Adrenal gland (tissue), 9 donors: ENCODE measurements at regions not wholly inside any gene's neighbourhood (a gene's known extent, or its start where the extent isn't known, plus 50 kb on each side); places are given as distances from the start of the nearest gene placed in this dataset.

Experiments used
- DNase-seq, 7 donors: peaks; one replicate each; pipeline ENCODE4 v3.0.0-alpha.2; 2019 to 2020
- H3K27ac ChIP-seq, 5 donors: fragments of 200-600 bp; sonication (generic) in 4 of 5; 1 replicate in 3 of 5; 2 replicates in 2 of 5; pipeline versions ENCODE4 v1.5.1 to v1.8.0; 2016 to 2020; ENCODE audit warnings: mild to moderate bottlenecking in 1 of 5
- H3K27me3 ChIP-seq: fragments of 200-600 bp; 2 replicates; pipeline ENCODE4 v1.8.0; 2021
- H3K36me3 ChIP-seq, 2 donors: fragments of 200-600 bp; replicated peaks in 1 of 2; 1 replicate in 1 of 2; 2 replicates in 1 of 2; pipeline versions ENCODE4 v1.5.1 to v1.8.0; 2018 to 2022
- H3K4me1 ChIP-seq, 2 donors: fragments of 200-600 bp; replicated peaks in 1 of 2; 1 replicate in 1 of 2; 2 replicates in 1 of 2; pipeline versions ENCODE4 v1.5.1 to v1.8.0; 2018 to 2021
- H3K4me3 ChIP-seq, 4 donors: fragments of 200-600 bp; sonication (generic) in 3 of 4; one replicate each; pipeline ENCODE4 v1.5.1; 2016 to 2018
- H3K9me3 ChIP-seq, 3 donors: fragments of 200-600 bp; sonication (generic) in 1 of 3; replicated peaks in 1 of 3; 1 replicate in 2 of 3; 2 replicates in 1 of 3; pipeline versions ENCODE4 v1.5.1 to v1.8.0; 2016 to 2021
- POLR2A ChIP-seq, 2 donors: fragments of 450-650 bp; IDR thresholded peaks; one replicate each; pipeline ENCODE4 v1.6.1; 2017; ENCODE audit warnings: antibody characterized with exemption in 2 of 2, mild to moderate bottlenecking in 2 of 2, moderate library complexity in 1 of 2
- whole genome bisulfite sequencing, 4 donors: extraction: QIAGEN DNeasy Blood & Tissue Kit in 2 of 4; methylation state at CpG; one replicate each; pipeline versions ENCODE4 v1.1.5 to v1.1.7; 2013 to 2017; 5-methylcytosine and 5-hydroxymethylcytosine counted together
- intact Hi-C, 2 donors: fragments of 100-400 bp; cut with DNase I; formaldehyde crosslinking; loops; one replicate each; pipeline versions ENCODE4 v1.14.1 to v1.15.0; 2022 to 2023
- TF ChIP-seq, protein P1 (sequence below), 6 experiments: fragments of 450-650 bp in 4 of 6; fragments of 200-600 bp in 2 of 6; sonication (generic) in 1 of 6; IDR thresholded peaks; 1 replicate in 5 of 6; 2 replicates in 1 of 6; pipeline versions ENCODE4 v1.5.1 to v1.8.0; 2016 to 2021; ENCODE audit warnings: antibody characterized with exemption in 6 of 6, mild to moderate bottlenecking in 2 of 6, moderate library complexity in 1 of 6
- donor health status: healthy with polysubstance abuse.
- donor health status: Bipolar disorder and iron deficiency.
- donor health status: DM: yes; HTN: yes; CAD: no.
- donor health status: DM: no; HTN: no; CAD: no.
- donor health status: DM: no; HTN: no; CAD: no.

GRCh38 chr9:86856259-86856658 lies 91.0 kb downstream of the GAS1 start:
- 79 to 94% (median 86%) methylated on average over 3 of the region's 3 CpGs for WGBS, 4 donors
- no peaks in the 10 kb centered on the region for H3K4me1 ChIP-seq
- H3K27ac ChIP-seq: no peak overlapping the region
- no peak for DNase-seq
- no peaks in the 10 kb centered on the region for H3K27me3 ChIP-seq
- H3K9me3 ChIP-seq: no peaks in the 10 kb centered on the region
- TF ChIP-seq, protein P1, sequence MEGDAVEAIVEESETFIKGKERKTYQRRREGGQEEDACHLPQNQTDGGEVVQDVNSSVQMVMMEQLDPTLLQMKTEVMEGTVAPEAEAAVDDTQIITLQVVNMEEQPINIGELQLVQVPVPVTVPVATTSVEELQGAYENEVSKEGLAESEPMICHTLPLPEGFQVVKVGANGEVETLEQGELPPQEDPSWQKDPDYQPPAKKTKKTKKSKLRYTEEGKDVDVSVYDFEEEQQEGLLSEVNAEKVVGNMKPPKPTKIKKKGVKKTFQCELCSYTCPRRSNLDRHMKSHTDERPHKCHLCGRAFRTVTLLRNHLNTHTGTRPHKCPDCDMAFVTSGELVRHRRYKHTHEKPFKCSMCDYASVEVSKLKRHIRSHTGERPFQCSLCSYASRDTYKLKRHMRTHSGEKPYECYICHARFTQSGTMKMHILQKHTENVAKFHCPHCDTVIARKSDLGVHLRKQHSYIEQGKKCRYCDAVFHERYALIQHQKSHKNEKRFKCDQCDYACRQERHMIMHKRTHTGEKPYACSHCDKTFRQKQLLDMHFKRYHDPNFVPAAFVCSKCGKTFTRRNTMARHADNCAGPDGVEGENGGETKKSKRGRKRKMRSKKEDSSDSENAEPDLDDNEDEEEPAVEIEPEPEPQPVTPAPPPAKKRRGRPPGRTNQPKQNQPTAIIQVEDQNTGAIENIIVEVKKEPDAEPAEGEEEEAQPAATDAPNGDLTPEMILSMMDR (IDR thresholded peaks at IDR 0.05): no peak
- no peak for TF ChIP-seq POLR2A (IDR thresholded peaks at IDR 0.05)
- intact Hi-C loops: no loop called here
- no peaks in the 10 kb centered on the region for H3K36me3 ChIP-seq
- no peak overlapping the region for H3K4me3 ChIP-seq

- no peaks in the 10 kb centered on the region for H3K27me3 ChIP-seq
- WGBS, 4 donors: 13 to 36% (median 30%) methylated on average over 5 of the region's 5 CpGs
- no peaks in the 10 kb centered on the region for H3K4me1 ChIP-seq
- TF ChIP-seq, protein P1 (IDR thresholded peaks at IDR 0.05): no peak
- H3K4me3 ChIP-seq: no peak overlapping the region
- H3K36me3 ChIP-seq: no peaks in the 10 kb centered on the region
- H3K9me3 ChIP-seq: no peaks in the 10 kb centered on the region
- H3K27ac ChIP-seq: peak overlapping the region in 1 of 5 donors; percentile 33
- intact Hi-C loops: no loop called here
- peak in 6 of 7 donors; percentile 16 to 55 (median 21) for DNase-seq
Observed at GRCh38 chr9:86854898-86855523, 92.3 kb downstream of the GAS1 start.

DNA sequence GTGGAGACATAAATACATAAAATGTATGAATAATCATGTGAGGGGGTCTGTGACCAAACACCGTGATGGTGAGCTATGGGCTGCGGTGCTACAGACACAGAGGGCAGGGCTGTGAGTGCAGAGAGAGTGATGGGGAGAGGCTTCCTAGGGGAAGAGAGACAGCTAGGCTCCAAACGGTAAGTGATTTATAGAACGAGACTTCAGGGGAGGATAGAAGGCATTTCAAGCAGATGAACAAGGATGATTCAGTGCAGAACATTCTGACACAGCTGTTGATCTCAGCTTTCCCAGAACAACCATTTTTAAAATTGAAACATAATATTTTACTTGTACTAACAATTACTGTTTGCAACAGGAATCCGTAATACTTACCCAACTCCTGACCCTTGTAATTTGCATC lies 100.7 kb downstream of the GAS1 start:
- TF ChIP-seq, protein P1 (IDR thresholded peaks at IDR 0.05): no peak
- TF ChIP-seq POLR2A (IDR thresholded peaks at IDR 0.05): no peak
- Histone ChIP-seq H3K27me3 (no peaks in the 10 kb centered on the region), H3K4me1 (no peaks in the 10 kb centered on the region), H3K27ac (no peak overlapping the region), H3K9me3 (no peaks in the 10 kb centered on the region), H3K4me3 (no peak overlapping the region), H3K36me3 (no peaks in the 10 kb centered on the region)
- intact Hi-C loops: no loop called here
- 78 to 83% (median 81%) methylated on average over 5 of the region's 5 CpGs for WGBS, 4 donors
- DNase-seq: no peak

GRCh38 chr9:86843206-86843605 lies 104.1 kb downstream of the GAS1 start:
- no peak overlapping the region for H3K4me3 ChIP-seq
- DNase-seq: peak in 2 of 7 donors; percentile 3 to 14
- 27 to 49% (median 36%) methylated on average over 1 of the region's 1 CpG for WGBS, 4 donors
- no peaks in the 10 kb centered on the region for H3K27me3 ChIP-seq
- intact Hi-C loops: no loop called here
- no peak overlapping the region for H3K27ac ChIP-seq
- no peaks in the 10 kb centered on the region for H3K9me3 ChIP-seq
- H3K36me3 ChIP-seq: no peaks in the 10 kb centered on the region
- no peaks in the 10 kb centered on the region for H3K4me1 ChIP-seq
- TF ChIP-seq POLR2A (IDR thresholded peaks at IDR 0.05): no peak
- TF ChIP-seq, protein P1 (IDR thresholded peaks at IDR 0.05): no peak
